Liver (tissue), 3 donors: ENCODE measurements at regions not wholly inside any gene's neighbourhood (a gene's known extent, or its start where the extent isn't known, plus 50 kb on each side); places are given as distances from the start of the nearest gene placed in this dataset.

Experiments used
- CTCF ChIP-seq: fragments of 150-350 bp; IDR thresholded peaks from 2 replicates; pipeline ENCODE4 v1.5.1; 2017; ENCODE audit warnings: improper control_type of control experiment, low read depth, low read length; ENCODE audit not compliant: missing input control
- GABPA ChIP-seq, 2 donors: IDR thresholded peaks in 1 of 2; conservative IDR thresholded peaks in 1 of 2; 2 replicates each; pipeline ENCODE4 v1.6.1; 2016; ENCODE audit warnings: antibody characterized with exemption in 2 of 2, mild to moderate bottlenecking in 1 of 2, moderate library complexity in 1 of 2
- MAX ChIP-seq: IDR thresholded peaks from 2 replicates; pipeline ENCODE4 v1.6.1; 2016; ENCODE audit warnings: antibody characterized with exemption
- REST ChIP-seq: IDR thresholded peaks from 2 replicates; pipeline ENCODE4 v1.6.1; 2016; ENCODE audit warnings: antibody characterized with exemption, mild to moderate bottlenecking
- RXRA ChIP-seq, 2 donors: IDR thresholded peaks; 2 replicates each; pipeline ENCODE4 v1.6.1; 2017 to 2018; ENCODE audit warnings: antibody characterized with exemption in 2 of 2, mild to moderate bottlenecking in 1 of 2
- SP1 ChIP-seq: IDR thresholded peaks from 2 replicates; pipeline ENCODE4 v1.6.1; 2018; ENCODE audit warnings: antibody characterized with exemption, mild to moderate bottlenecking
- TAF1 ChIP-seq: conservative IDR thresholded peaks from 2 replicates; pipeline ENCODE4 v1.6.1; 2016; ENCODE audit warnings: antibody characterized with exemption, mild to moderate bottlenecking
- donor health status: healthy.
- donor health status: healthy.

- no peak for TF ChIP-seq CTCF
- no peak for TF ChIP-seq SP1
- TF ChIP-seq GABPA (IDR thresholded peaks at IDR 0.05 in 1 of 2, conservative IDR thresholded peaks at IDR 0.05 in 1 of 2) = no peak
- no peak for TF ChIP-seq TAF1
- TF ChIP-seq MAX = no peak
- TF ChIP-seq REST = no peak
- TF ChIP-seq RXRA (IDR thresholded peaks at IDR 0.05) = no peak
Measured at GRCh38 chr3:157906627-157907026, 199.6 kb downstream of the SHOX2 start.
